ENCODE measurements at regions not wholly inside any gene's neighbourhood (a gene's known extent, or its start where the extent isn't known, plus 50 kb on each side); places are given as distances from the start of the nearest gene placed in this dataset.

DNA sequence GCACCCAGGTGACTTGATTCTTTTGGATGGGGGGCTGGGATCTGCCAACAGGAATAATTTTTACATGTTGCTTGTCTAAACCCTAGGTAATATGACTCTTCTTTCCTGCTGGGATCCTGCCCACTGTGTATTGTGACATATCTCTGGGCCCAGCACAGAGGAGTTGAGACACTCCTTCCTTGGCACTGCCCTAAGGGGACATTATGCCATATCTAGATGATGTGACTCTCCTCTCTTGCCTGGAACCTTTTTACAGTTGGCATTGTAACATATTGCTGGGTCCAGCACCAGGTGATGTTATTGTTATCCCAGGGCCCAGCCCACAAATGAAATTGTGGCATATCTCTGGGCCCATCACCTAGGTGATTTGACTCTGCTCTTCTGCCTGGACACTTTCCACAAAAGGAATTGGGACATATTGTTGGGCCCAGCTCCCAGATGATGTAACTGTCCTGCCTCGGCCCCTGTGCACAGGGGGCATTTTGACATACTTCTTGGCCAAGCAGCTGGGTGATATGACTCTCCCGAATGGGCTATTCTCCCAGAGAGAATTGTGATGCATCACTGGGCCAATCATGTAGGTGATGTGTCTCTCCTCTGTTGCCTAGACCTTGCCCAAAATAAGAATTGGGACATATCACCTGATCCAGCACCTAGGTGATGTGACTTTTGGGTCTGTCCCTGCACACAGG is 1837.7 kb downstream of the TP53TG3F start:
- DNase-seq = no peak

DNA sequence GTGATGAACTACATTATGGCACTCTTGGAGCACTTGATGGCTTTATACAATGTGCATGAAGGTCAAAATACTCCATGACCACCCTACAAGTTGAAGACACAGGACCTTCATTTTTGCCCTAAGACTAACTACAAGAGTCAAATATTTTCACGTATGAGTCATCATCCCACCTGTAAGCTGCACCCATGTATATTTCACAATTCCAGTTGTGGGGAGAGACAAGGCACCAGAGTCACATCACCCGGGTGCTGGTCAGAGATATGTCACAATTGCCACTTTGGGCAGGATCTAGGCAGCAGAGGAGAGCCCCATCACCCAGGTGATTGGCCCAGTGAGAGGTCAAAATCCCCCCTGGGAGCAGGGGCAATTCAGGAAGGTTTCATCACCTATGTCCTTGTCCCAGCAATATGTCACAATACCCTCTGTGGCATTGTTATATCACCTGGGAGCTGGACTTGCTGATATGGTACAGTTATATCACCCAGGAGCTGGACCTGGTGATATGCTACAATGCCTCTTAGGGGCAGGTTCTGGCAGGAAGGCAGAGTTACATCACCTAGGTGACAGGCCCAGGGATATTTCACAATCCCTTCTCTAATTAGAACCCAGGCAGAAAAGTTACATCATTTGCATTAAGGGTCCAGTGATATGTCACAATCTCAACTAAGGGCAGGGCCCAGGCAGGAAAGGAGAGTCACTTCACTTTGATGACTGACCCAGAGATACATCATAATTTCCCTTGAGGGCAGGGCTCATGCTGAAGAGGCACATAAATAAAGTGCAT is 1839.2 kb downstream of the TP53TG3F start:
- no peak for DNase-seq

DNA sequence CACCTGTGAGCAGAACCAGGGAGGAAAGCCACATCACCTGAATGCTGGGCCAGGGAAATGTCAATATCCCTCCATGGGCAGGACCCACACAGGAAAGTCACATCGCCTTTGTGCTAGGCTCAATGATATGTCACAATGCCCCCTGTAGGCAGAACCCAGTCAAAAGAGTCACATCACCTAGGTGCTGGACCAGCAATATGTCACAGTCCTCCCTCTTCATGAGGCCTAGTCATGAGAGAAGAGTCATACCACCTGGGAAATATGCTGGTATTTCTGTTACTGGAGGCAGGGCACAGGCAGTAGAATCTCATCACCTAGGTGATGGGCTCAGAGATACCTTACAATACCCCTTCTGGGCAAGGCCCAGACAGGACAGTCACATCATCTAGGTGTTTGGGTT is 1843.4 kb downstream of the TP53TG3F start:
- no peak for DNase-seq

DNA sequence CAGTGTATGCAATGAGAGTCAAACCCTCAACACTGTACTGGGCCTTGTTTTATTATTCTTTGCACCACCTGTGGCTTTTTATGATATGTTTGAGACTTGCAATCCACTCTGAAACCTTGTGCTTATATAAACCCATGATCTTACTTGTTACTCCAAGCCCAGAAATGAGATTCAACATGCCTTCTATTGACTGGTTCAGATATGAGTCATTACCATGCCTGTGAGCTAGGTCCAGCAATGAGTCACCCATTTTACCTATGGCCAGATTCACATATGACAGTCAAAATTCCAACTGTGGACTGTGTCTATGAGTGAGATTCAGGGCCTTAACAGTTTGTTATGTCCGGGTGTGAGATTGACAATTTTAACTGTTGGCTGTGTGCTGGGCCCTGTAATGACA is 1846.1 kb downstream of the TP53TG3F start:
- no peak for DNase-seq

DNA sequence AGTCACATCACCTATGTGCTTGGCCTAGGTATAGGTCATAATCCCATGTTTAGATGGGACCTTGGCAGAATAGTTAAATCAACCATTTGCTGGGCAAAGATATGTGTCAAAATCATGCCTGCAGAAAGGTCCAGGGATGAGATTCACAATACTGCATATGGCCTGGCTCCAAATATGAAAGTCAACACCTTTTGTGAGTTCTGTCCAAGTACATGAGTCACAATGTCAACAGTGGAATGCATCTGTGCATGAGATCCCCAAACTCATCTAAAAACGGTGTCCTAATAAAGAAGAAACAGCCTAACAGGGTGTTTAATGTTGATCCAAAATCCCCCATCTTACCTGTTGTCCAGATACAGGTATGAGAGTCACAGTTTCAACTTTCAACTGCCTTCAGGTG is 1847.5 kb downstream of the TP53TG3F start:
- no peak for DNase-seq

DNA sequence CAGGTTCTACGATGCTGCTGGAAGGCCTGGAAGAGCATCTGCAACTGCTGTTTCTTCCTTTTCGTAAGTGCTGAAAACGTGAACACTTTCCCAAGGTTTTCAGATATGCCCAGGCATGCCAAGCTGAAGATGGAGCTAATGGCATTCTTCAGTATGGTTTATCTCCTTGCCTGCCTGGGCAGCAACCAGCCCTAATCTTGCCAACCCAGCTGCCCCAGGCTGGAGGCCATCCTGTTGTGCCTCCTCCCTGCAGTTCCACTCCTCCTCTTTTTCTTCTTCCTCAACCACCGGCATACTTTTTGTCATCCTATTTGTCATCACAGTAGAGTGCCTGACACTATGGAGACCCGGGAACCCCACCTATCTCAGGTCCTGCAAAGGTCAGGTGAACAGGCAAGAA is 1849.3 kb downstream of the TP53TG3F start:
- DNase-seq = no peak

DNA sequence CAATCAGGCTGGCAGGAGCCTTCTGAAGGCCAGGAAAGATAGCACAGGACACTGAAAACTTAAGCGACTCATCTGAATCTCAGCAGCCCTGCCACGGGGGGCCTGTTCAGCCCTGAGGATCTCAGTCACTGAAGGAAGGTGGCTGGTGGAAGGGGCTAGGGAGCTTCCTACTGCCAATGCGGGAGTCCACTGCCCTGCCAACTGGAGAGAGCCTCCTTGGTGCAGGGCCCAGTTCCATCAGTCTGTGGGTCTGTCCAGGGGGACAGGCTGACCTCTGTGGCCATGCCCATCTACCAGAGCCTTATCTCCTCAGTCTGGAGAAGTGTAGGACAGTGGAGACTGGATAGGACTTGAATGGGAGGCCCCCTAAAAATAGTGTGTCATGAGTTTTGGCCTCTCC is 1851.6 kb downstream of the TP53TG3F start:
- no peak for DNase-seq

DNA sequence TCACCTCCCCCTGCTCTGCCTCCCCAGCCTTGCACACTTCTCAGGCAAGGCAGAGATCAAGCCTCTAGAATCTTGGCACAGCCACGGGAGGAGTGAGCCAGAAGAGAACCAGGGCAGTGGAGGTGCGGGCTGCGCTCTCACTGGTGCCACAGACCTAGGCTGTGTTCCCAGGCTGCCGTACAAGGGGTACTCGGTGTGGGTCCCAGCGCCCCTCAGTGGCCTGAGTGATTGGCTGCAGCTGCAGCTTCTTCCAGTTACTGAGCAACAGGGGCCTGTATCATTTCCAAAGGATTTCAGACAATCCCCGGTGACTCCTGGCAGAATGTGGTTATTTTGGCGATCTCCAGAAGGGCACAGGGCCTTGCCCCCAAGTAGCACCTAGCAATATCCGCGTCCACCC is 1852.1 kb downstream of the TP53TG3F start:
- DNase-seq = no peak

DNA sequence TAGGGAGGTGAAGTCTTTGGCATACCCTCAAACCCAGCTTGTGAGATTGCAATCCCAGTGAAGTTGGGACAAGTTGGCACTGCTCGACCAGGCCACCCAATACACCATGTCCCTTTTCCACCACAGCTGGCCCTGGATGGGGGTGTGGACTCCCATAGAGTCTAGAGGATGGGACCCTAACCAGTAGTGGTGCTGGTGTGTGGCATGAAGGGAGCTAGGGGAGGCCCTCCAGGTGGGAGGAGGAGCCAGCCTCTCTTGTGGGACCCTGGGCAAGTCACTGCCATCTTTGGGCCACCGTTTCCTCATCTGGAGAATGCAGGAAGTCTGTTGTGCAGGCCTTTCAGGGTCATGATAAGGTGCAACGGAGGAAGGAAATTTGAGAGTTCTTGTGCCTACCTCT is 1854.9 kb downstream of the TP53TG3F start:
- no peak for DNase-seq

DNA sequence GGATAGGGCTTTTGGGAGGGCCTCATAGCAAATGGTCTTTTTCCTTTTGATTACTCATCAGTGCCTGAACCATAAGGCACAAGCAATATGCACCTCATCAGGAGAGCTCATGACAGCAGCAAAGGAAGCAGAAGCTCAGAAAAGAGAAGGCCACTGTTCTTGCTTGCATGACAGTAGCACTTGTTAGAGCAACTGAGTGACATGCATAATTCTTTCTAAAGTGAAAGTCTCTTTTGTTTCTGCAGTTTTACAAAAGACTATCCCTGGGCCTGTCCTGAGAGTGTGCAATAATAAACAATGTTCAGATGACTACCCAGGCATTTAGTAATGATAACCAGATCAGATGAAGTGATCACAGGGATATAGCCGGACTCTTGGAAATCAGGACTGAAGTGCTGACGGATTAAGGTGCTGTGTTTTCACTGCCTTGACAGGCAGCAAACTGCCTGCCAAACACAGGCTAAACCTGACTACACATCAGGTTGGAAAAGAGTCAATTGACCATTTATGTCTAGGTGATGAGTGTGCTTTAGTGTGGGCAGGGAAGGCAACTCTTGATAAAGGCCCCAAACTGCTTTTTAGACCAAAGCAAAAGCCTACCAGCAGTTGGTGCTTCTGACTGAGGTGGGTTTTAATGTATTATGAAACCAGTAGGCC is 1860.3 kb downstream of the TP53TG3F start:
- DNase-seq = no peak

DNA sequence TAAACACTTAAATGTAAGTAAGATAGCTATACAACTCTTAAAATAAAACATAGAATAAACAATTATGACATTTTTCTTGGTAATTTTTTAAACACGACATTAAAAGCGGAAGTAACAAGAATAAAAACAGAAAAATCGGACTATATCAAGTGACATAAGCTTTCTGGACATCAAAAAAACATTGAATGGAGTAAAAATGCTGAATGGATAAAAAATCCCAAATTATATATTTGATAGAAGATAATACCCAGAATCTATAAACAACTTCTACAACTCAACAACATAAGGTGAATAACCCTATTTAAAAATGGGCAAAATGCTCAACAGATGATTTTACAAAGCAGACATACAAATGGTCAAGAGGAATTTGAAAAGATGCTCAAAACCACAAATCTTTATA is 1866.5 kb downstream of the TP53TG3F start:
- no peak for DNase-seq

DNA sequence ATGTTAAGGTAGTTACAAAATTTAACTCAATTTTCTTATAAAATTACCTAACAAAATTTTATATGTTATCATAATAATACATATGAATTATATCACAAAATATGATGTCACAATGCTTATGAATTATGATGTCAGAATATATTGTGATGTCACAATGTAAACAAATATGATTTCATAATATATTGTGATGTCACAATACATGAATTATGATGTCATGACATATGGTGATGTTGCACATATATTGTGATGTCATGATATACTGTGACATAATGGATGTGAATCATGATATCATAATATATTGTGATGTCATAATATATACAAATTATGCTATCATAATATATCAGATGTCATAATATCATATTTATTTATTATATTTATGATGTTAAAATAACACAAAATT is 1879.9 kb downstream of the TP53TG3F start:
- no peak for DNase-seq

DNA sequence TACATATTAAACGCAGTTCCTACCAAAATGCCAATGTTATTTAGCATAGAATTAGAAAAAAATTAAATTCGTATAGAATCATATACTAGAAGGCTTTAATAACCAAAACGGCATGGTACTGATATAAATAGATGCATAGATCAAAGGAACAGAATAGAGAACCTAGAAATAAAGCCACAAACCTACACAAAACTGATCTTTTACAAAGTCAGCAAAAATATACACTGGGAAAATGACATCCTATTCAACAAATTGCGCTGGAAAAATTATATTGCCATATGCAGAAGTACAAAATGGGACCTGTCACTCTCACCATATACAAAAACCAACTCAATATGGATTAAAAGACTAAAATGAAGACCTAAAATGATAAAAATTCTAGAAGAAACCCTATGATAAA is 1882.6 kb downstream of the TP53TG3F start:
- no peak for DNase-seq

DNA sequence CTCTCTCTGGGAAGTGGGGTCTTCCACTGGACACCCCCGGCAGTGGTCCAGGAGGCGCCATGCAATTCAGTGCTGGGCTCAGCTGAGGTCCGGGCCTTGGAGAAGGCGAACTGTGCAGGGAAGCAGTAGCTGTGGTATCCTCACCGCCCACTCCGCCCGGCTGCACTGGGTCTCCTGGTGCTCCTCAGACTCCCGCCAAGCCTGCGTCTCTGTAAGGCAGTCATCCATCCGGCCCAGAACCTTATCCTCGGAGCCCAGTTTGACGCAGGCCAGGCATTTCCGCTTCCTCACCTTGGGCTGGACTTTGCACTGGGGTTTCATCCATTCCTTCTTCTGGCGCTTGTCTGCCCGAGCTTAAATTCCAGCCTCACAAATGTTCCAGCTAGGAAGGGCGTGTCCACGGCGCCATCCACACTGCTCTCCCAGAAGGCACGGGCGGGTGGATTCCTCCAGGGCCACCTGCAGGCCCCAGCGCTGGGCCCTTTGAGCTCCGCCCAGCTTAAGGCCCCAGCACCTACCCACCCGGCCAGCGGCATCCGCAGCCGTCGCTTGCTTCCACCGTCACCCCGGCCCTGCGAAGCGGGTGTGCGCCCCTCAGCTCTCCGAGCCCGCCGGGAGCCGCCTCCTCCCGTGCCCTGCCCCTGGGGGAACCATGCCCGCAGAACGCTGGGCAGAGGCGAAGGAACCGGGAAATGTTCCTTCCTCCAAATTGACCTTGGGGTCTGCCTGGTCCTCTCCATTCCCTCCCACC is 1884.8 kb downstream of the TP53TG3F start:
- no peak for DNase-seq

DNA sequence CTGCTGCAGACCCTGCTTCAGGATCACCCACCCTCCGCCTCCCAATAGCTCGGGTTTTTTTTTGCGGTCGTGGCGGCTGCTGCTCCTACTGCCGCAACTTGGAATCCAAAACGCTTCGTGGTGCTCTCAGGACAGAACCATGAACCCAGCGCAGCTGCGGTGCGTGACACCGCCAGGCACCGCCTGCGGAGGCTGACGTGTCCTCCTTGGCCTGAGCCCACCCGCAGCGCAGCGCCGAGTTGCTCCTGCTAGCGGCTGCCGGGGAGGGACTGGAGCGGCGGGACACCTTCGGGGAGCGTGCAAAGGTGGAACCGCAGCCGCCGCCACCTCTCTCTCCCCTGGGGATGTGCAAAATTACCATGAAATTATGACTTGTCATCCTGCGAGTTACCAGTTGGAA is 1893.0 kb downstream of the TP53TG3F start:
- no peak for DNase-seq

DNA sequence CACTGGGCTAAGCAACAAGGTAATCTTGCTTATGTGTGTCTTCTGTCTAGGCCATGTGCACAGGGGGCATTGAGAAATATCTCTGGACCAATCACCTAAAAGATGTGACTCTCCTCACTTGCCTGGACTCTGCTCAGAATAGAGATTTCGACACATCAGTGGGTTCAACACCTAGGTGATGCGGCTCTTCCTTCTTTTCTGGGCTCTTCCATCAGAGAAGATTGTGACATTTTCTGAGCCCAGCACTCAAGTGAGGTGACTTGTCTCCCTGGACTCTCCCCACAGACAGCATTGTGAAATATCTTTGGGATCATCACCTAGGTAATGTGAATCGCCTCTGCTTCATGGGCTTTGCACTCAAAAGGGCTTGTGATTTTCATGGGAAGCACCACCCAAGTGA is 1904.1 kb downstream of the TP53TG3F start:
- no peak for DNase-seq

DNA sequence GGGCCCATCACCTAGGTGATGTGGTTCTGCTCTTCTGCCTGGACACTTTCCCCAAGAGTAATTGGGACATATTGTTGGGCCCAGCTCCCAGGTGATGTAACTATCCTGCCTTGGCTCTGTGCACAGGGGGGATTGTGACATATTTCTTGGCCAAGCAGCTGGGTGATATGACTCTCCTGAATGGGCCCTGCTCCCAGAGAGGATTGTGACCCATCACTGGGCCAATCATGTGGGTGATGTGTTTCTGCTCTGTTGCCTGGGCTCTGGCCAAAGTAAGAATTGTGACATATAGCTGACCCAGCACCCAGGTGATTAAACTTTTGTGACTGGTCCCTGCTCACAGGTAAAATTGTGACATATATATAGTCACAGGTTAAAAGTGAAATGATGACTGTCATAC is 1904.9 kb downstream of the TP53TG3F start:
- DNase-seq = no peak

DNA sequence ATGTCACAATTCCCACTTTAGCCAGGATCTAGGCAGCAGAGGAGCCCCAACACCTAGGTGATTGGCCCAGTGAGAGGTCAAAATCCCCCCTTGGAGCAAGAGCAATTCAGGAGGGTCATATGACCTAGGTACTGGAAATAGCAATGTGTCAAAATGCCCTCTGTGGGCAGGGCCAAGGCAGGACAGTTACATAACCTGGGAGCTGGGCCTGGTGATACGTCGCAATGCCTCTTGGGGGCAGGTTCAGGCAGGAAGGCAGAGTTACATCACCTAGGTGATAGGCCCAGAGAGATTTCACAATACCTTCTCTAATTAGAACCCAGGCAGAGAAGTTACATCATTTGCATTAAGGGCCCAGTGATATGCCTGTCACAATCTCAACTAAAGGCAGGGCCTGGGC is 1906.3 kb downstream of the TP53TG3F start:
- no peak for DNase-seq

DNA sequence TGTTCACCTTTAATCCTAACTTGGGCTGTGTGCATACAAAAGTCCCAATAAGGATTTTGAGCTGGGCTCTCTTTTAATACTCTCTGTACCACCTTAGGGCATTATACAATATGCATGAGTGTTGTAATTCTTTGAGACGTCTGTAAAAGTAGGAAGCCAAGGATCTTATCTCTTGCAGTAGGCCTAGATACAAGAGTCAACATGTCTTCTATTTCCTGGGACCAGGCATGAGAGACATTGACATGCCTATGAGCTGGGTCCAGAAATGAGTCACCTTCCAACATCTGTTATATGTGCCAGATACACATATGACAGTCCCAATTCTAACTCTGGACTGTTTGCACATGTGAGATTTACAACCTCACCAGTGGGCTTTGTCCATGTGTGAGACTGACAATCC is 1911.2 kb downstream of the TP53TG3F start:
- no peak for DNase-seq

DNA sequence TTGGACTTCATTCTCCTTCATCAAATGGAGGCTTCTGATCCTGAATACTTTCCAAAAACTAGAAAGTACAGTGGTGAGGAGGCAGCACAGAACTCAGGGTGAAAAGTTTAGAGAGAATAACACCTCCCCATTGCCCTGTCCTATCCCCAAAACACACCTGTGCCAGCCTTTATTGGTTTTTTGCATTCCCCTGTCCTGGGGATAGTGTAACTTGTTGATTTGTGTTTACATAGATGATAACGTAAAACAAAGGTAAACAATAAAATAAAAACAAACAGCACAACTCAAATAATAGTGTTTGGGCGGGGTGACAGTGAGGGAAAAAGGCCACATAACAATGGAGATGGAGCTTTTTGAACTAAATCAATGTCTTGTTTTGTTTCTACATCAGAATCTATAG is 1917.7 kb downstream of the TP53TG3F start:
- DNase-seq = no peak

DNA sequence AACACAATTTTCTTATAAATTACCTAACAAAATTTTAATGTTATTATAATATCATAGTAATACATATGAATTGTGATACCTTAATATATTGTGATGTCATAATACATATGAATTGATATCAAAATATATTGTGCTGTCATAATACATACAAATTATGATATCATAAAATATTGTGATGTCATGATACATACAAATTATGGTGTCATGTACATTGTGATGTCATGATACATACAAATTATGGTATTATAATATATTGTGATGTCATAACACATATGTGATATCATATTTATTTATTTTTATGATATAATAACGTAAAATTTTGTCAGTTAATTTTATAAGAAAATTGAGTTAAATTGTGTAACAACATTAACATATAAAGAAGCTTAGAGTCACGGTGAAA is 1927.2 kb downstream of the TP53TG3F start:
- DNase-seq = no peak

DNA sequence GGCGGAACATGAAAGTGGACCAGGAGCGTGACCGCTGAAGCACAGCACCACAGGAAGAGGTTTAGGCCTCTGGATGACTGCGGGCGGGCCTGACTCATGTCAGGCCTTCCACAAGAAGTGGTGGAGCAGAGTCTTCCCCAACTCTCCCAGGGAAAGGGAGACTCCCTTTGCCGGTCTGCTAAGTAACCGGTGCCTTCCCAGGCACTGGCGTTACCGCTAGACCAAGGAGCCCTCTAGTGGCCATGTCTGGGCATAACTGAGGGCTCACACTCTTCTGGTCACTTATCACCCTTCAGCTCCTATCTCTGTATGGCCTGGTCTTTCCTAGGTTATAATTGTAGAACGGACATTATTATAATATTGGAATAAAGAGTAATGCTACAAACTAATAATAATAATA is 1931.9 kb downstream of the TP53TG3F start:
- DNase-seq = no peak

DNA sequence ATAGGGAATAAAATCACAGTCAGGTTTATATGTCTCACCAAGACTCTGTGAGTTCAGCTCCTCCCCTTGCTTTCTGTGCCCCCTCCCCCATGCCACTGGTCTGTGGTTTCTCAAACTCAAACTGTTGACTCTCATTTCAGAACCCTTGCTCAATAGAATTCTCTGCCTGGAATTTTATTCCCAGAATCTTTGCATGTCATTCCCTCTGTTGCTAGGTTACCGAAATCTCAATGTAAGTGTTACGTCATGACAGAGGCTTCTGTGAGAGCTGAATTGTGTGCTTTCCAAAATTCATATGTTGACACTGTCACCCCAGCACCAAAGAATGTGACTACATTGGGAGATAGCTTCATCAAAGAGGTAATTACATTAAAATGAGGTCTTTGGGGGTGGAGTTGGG is 1938.8 kb downstream of the TP53TG3F start:
- DNase-seq = no peak

DNA sequence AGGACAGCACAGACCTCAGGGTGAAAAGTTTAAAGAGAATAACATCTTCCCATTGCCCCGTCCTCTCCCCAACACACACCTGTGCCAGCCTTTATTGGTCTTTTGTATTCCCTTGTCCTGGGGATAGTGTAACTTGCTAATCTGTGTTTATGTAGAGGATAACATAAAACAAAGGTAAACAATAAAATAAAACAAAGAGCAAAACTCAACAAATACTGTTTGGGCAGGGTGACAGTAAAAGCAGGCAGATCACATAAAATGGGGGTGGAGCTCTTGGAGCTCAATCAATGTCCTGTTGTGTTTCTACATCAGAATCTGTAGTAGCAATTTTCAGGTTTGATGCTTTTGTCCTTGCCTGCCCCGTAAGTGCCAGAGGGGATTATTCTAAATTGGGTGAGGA is 1939.7 kb downstream of the TP53TG3F start:
- no peak for DNase-seq
